HEK293 (cell line): ENCODE measurements at regions not wholly inside any gene's neighbourhood (a gene's known extent, or its start where the extent isn't known, plus 50 kb on each side); places are given as distances from the start of the nearest gene placed in this dataset.

Experiments
- KLF7 ChIP-seq: fragments of 450-650 bp; formaldehyde crosslinking; IDR thresholded peaks from 2 replicates; pipeline ENCODE4 v1.5.1; 2016; ENCODE audit warnings: missing biosample characterization, missing genetic modification characterization, borderline replicate concordance
- YY1 ChIP-seq: fragments of 450-650 bp; formaldehyde crosslinking; IDR thresholded peaks from 2 replicates; pipeline ENCODE4 v1.5.1; 2018; ENCODE audit warnings: missing biosample characterization, missing genetic modification characterization
- ZBTB7A ChIP-seq: fragments of 450-650 bp; formaldehyde crosslinking; IDR thresholded peaks from 2 replicates; pipeline ENCODE4 v1.5.1; 2016; ENCODE audit warnings: low read depth, missing biosample characterization, missing genetic modification characterization
- ZNF138 ChIP-seq: fragments of 450-650 bp; formaldehyde crosslinking; IDR thresholded peaks from 2 replicates; pipeline ENCODE4 v1.5.1; 2016; ENCODE audit warnings: missing biosample characterization, missing genetic modification characterization, borderline replicate concordance

DNA sequence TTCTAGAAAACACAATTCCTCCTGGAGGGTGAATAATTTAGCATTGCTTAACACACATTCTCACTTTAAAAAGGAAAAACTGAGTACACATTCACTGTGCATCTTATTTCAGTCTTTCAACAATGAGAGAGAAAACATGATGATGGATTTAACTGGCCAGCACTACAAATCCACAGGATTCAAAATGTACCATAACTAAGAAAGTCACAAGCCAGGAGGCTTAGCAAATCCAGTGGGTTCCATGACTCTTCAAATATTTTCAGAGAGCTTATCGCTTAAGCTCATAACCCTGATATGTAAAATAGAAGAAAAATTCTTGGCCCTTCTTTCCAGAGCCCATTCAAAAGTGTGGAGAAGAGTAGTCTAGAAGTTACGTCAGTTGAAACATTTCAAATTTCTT lies 820.3 kb downstream of the LTN1 start:
- TF ChIP-seq KLF7 (tag by site-specific recombination) (no peak), ZBTB7A (tag by site-specific recombination) (no peak), YY1 (no peak), ZNF138 (tag by site-specific recombination) (no peak)
